Skin of body (tissue), 1 donor: ENCODE measurements at regions not wholly inside any gene's neighbourhood (a gene's known extent, or its start where the extent isn't known, plus 50 kb on each side); places are given as distances from the start of the nearest gene placed in this dataset.
A peak's percentile ranks its signal among the peaks of the same experiment; 100 is the strongest.

Experiments used
- DNase-seq: peaks from one replicate; lab custom pipeline; 2025; lab: John Stamatoyannopoulos, UW

DNA sequence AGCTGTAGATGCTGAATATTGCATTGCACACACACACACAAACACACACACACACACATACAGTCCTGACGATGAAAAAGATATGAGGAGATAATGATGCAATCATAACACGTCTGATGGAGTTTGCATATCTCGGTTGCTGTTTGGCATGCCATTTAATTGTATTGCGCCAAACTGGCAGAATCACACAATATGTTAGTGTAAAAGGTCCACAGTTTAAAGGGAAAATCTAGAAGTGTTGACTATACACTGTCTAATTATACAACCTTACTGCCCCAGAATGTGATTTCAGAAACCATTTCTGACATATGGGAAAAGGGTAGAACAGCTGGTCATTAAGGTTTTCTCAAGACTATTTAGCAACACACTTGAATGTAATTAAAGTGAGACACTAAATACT lies 123.7 kb upstream of the PROX1 start:
- DNase-seq = no peak

DNA sequence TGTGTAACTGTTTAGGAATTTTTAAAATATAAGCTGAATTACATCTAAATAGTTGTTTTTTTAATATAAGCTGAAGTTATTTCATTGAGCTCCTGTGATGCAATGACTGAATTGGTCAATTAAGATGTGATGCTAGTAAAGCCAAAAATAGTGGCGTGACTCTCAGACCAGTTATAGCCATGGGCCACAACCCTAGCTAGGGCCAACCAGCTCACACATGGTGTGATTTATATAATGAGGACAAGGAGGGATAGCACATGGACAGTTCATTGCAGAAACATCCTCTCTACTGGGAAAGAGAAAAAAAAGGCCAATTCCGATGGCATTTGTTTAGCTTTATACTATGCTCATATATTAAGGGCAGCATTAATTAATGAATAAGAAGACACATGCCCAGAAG lies 119.3 kb upstream of the PROX1 start:
- DNase-seq = no peak

DNA sequence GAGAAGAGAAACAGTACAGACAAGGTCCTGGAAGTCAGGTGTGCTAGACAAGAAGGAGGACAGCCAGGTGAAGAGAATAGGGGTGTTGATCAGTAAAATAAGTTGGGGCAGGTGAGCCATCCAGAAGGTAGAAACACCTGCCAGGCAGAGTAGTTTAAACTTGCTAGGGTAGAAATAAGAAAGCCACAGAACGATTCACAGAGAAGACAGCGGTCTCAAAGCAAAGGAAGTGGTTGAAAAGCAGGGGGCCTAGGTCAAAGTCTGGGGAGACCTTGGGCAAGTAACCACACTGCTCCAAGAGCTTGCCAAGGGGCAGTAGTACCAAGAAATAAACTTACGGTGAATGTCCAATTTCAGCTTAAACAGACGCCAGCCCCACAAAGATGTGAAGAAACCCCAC lies 116.6 kb upstream of the PROX1 start:
- DNase-seq = no peak

GRCh38 chr1:213874789-213875188 lies 113.0 kb upstream of the PROX1 start:
- no peak for DNase-seq

DNA sequence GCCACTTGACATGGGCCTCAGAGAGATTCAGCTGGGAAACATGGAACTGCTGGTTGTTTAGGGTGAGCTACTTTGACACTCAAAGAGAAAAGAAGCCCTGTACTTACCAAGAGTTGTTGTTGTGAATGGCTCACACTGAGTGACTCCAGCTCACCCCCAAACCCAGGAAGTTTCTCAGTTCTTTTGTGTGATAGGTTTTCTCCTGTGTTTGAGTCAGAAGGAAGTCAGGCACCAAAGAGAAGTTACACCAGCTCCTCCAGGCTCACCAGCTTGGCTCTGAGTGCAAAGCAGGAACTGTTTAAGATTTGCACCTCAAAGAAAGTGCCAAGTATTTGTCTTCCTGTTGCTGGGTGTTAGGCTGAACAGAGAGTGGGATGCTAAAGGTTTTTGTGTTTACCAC lies 111.2 kb upstream of the PROX1 start:
- no peak for DNase-seq

GRCh38 chr1:213883618-213884017 lies 104.2 kb upstream of the PROX1 start:
- DNase-seq = no peak

DNA sequence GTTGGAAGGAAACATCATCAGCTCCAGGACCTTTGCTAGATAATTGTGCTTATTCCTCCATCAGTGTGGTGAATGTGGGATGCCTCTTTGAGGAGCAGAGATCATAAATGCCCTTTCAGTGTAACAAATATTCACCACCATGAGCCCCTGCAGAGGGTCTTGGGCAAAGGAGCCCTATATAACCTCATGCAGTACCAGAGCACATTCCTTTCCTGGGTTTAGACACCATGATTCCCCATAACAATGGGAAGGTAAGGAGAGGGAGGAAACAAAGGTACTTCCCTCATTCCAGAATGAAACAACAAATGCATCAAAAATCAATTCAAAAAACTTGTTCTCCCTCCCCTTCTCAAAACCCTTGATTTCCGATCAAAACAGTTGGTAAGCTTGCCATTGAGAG lies 103.4 kb upstream of the PROX1 start:
- no peak for DNase-seq

DNA sequence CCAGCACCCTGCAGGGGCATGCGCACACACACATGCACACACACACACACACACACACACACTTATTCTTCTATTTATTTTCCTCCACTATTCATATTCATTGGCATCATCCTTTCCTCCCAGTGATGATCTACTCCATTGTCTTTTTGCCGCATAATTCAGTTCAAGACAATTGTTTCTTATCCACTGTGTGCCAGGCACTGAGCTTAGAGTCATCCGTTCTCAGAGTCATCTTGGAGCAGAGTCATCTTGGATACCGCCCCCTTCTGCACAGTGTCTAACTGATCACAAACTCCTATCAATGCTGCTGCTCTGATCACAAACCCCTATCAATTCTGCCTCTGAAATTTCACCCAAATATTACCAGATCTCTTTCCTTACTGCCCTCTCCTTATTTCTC lies 102.8 kb upstream of the PROX1 start:
- no peak for DNase-seq

DNA sequence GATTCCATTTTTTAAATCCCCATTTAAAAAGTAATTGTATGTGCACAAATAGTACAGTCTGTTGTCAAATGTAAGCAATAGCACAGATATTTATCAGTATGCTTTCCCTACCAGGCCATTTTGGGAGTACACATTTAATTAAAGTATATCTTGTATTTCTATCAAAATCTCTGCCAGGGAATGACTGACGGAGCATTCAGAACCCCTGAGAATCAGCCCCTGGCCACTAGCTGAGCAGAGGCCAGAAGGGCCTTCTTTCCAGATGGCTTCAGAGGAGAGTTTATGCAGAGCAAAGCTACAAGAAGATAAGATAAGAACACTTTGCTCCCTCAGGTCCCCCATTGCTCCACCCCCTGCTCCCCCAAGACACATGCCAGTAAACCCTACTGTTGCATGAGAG lies 99.9 kb upstream of the PROX1 start:
- DNase-seq = no peak

DNA sequence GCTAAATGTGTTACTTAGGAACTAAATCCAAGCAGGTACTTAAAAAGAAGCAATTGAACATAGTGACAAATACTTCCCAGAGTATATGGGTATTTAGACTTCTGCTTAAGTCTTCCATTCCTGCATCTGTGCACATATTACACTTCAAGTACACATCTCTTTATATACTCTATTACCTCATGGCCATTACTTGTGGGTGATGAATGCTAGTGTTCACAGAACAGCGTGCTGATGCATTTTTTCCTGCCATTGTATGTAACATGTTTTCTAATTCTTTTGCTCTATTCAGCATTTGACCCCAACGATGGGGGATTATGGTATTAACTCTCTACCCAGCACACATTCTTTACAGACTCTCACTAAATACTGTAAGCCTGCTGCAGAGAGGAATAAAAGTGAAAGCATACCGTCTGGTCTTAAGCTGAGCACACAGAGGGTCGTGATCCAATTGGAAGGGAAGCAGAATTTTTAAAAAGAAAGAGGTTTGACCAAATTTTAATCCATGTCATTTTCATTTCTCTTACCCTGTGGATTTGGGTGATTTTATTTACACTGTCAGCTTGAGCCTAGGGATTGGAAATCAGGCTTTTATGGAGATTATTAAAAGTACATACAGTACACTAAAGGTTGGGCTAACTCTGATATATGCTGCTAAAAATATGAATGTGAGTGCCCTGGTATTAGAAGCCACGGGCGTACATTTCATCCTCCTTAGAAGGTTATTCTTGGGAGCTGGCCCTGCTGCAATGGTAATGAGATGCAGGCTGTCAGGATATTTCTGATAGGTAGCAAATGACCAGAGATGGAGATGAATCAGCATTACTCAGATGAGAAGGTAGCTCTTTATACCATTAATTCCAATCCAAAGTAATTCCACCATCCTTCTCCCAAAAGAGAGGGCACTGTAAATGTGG lies 95.5 kb upstream of the PROX1 start:
- DNase-seq = no peak

DNA sequence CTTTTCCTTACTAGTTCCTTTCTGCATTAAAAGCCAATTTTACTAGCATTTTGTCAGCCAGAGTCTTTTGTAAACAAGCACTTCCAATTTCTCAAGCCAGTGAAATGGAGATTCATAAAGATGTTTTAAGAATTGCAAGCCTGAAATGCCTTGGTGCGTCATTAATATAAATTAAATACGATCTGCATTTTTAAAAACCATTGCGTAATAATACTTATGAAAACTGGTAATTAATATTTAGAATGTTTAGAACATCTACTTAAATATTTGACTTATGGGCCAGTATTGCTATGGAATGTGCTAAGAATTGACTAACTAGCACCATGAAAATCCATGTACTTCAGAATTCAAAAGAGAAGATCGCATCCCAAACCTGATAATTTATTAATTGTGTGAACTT lies 89.1 kb upstream of the PROX1 start:
- no peak for DNase-seq

DNA sequence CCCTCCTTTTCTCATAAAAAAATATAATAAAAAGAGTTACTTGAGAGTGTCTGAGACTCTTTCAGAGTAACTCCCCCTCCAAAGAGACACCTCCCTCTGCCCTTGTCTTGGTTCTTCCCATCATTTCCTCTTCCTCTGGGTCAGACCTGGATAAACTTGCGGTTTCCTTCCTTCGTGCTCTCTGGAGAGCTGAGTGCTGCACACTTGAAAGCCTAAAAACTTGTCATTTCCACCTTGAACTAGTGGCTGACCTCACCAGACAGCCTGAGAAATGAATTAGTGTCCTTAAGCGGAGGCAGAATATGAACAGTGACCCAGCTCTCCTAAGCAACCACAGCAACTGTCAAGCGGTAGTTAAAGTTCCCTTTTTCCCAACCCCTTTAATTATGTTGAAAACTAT lies 88.4 kb upstream of the PROX1 start:
- no peak for DNase-seq

GRCh38 chr1:213905344-213905743 lies 82.4 kb upstream of the PROX1 start:
- DNase-seq = no peak

- DNase-seq = no peak
Measured at GRCh38 chr1:213908521-213908920, 79.3 kb upstream of the PROX1 start.

GRCh38 chr1:213914392-213914791 lies 73.4 kb upstream of the PROX1 start:
- DNase-seq = peak; percentile 12

DNA sequence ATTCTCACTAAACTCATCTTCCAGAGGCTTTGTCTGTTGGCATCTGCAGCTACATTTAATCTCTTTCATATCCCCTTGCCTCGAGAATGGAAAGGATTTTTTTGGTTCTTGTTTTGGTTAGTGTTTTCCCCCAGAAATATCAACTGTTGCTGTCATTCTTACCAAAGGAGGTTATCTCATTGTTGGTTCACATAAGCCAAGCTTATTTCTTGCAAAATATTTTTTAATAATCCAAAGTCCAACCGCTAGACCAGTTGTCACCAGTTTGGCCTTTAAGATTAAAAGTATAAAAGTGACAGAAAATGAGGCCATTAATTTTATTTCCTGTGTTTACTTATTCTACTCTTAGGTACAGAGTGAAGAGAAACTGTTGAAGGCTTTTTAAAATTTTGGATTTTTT lies 66.5 kb upstream of the PROX1 start:
- DNase-seq = no peak

DNA sequence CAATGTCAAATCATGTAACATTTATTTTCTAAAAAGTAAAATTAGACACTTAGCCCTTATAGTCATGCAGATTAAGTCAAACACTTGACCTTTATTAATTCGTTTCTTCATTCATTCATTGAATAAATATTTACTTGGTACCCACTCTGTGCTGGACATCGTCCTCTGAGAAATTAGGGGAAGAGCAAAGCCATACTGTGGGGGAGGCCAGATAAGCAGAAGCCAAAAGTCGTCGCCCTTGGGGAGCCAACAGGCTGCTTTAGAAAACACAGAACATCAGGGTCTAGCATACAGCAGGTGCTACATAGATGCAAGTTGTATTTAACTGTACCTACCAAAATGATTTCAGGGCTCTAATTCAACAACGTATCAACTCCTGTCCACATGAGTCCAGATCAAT lies 66.1 kb upstream of the PROX1 start:
- no peak for DNase-seq

DNA sequence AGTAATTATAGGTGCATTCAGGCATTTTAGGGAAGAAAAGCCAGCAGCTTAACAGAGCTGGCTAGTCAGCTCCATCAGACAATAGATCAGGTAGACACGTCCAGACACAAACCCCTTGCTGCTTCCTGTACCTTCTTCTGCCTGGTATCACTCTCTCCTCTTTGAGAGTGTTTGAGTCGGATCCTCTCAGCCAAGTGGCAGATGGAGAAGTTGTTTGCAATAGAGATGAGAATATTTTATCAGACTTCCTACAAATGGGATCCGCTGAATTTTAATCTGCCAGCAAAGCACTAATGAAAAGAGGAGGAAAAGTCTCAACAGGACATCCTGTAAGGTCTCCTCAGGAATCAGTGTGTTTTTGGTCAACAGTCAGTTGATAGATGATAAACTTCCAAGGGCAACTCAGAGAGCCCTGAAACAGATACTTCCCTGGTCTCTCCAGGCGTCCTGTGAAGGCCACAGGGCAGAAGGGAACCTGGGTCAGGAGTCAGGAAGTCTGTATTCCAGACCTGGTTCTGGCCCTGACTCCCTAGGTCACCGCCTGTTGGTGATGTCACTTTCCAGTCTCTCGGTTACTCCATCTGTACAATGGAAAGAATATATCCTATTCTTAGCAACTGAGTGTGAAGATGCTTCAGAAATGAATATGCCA lies 62.1 kb upstream of the PROX1 start:
- no peak for DNase-seq

- DNase-seq = no peak
Measured at GRCh38 chr1:213927846-213928245, 59.9 kb upstream of the PROX1 start.

DNA sequence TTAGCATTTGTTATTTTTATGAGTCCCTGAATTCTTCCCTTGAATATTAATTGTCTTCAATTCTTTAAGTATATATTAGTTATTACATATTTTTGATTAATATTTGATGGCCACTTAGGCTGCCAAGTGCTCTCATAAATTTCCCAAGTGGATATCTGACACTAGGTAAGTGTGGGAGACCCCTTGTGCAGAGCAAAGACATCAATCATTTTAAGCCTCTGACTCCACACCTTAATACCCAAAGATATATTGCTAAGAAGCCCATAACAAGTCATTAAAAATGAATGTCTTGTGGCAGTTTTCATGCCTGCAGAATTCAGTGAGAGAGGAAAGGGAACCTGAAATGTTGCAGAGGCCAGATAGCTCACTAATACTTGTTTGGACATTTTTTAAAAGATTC lies 58.4 kb upstream of the PROX1 start:
- DNase-seq = no peak

GRCh38 chr1:213931836-213932235 lies 55.9 kb upstream of the PROX1 start:
- no peak for DNase-seq

DNA sequence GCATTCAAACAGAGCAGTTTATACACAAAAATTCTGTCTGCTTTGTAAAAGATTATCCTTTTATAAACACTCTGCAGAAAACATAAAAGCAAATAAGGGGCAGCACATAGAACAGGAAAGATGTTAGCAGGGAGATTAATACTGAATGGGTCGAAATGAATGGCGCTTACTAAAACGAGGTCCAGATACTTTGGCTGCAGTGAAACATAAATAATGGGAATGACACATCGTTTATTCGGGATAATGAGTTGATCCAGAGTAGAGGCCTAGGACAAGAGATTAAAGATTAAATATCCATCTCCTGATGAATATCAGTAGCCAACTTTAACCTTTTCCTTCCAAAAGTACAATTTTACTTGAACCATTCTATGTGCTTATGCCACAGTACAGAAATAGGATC lies 54.4 kb upstream of the PROX1 start:
- DNase-seq = no peak

DNA sequence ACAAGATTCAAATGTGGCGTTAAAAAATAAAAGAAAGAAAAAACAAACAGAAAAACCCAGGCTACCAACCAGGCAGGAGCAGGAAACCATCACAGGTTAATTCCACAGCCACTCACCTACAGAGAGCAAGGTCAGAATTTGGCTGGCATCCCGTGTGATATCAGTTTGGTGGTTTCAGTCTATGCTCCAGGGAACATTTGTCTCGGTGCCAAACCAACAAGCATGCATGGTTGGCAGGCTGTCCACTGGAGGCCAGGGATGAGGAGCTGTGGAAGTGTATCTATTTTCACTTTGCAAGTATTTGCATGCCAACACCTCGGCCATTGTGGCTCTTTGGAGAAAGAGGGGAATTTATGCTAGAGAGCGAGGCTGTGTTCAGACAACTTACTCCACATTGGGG lies 53.1 kb upstream of the PROX1 start:
- DNase-seq = no peak
